Activated T-cell treated with anti-CD3 and anti-CD28 coated beads, Interleukin-2, amount 50 U/mL, for 1 hour (primary cell): ENCODE measurements at regions not wholly inside any gene's neighbourhood (a gene's known extent, or its start where the extent isn't known, plus 50 kb on each side); places are given as distances from the start of the nearest gene placed in this dataset.

ENCODE experiments used
- DNase-seq: peaks from one replicate; pipeline ENCODE4 v3.0.0-alpha.2; 2020

DNA sequence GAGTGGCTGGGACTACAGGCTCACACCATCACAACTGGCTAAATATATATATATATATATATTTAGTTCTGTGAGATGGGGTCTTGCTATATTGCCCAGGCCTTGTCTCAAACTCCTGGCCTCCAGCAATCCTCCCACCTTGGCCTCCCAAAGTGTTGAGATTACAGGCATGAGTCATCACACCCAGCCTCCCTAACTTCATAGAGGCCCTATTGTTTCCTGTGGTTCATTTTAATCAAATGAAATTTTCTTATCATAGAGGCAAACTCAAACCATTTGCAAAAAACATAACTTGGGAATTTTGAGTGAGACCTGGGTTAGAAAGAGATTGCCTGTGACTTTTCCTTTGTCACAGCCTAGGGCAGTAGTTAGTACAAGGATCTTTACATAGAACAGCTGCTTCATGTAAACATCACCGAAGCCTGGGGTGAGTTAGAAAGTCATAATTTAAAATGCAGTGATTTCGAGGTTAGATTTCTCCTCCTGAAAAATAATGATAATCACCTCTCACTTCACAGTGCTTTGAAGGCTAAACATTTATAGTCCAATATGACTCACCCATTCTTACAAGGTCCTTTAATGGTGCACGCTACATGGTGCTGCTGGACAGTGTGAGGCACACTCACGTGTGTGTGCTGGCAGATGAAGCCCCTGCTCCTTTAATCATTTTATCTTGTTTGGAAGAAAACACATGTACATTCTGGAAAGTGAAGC, 188.9 kb downstream of the RHOU start:
- no peak for DNase-seq

DNA sequence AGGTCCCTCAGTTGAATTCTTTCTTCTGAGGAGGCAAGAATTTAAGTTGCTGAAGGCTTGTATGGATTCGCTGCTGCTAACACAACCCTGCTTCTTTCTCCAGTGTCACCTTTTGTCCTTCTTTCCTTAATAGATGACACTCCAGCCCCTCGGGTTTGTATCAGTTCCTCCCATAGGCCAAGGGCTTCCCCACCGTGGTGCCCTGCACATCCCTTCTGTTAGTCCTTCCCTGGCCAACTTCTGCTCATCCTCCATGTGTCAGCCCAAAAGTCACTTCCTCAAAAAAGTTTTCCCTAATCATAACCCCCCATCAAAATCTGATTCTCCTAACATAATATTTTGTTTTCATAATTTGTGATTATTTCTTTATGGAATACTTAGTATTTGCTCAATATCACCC, 190.4 kb downstream of the RHOU start:
- no peak for DNase-seq

DNA sequence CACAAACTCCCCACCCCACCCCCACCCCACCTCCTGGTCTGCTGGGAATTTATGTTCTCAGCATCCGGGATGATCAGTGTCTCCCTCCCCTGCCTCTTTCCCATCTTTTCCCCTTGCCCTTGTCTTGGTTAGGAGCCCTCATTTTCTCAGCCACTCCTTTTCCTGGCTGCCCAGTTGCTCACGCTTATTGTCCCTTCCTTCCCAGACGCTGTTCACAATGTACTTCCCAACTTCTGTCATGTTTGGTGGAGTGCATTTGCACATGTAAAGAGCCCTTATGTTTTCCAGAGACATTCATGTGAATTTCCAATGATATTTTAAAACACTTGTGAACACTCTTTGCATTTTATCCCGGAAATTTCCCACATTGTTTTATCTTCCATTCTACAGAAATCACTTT, 192.1 kb downstream of the RHOU start:
- no peak for DNase-seq

- DNase-seq, result no peak
These were observed 192.9 kb downstream of the RHOU start for GRCh38 chr1:228927946-228928898.

DNA sequence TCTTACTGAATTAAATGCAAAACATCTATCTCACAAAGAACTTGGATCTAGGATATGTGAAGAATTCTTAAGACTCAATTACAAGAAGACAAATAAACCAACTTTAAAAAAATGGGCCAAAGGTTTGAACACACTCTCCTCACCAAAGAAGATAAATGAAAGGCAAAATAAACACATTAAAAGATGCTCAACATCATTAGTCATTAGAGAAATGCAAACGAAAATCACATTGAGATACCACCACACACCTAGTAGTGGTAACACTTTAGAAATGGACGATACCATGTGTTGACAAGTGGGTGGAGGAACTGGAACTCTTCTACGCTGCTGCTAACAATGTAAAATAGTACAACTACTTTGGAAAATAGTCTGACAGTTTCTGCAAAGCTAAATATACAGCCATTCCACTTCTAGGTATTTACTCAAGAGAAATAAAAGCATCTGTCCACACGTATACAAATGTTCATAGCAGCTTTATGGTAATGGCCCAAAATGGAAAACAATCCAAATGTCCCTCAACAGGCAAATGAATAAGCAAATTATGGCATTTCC, 194.3 kb downstream of the RHOU start:
- no peak for DNase-seq

DNA sequence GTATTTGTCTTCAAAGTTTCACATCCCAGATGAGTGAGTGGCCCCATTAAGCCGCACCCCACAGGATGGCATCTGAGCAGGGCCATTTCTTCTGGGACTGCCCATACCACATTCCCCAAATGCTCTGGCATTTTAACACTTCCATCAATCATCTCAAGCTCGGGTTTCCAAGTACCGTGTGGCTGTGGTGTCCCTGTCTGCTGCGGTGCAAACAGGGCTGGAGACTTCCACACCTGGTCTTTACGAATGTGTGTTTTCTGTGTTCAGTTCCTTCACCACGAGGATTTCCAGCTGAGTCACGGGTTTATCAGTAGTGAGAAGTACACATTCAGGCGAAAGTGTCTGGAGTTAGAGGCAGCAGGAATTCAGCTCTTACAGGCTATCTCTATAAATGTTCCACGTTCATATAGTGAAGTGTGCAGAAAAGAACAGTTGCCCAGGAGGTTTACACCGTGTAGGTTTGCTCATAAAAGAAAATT, 195.2 kb downstream of the RHOU start:
- no peak for DNase-seq

GRCh38 chr1:228933753-228934152, 198.5 kb downstream of the RHOU start:
- no peak for DNase-seq

DNA sequence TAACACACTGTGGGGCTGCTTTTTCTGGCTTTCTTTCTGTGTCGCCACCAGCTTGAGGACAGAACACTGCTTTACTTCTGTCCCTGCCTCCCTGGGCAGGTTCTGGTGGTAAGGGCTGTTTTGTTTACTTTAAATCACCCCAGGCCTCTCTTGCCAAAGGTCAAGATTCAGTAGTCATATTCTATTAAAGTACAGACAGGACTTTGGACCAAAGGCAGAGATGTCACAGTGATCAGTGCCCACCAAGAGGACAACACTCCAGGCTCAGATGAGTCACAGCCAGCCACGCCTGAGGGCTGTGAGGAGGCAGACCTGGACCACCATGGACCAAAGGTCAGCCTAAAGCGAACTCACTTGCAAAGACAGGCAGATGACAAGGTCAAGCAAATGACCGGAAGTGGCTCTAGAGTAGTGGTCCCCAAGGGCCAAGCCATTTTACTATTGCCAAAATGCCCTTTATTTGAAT, 200.0 kb downstream of the RHOU start:
- DNase-seq, result no peak

DNA sequence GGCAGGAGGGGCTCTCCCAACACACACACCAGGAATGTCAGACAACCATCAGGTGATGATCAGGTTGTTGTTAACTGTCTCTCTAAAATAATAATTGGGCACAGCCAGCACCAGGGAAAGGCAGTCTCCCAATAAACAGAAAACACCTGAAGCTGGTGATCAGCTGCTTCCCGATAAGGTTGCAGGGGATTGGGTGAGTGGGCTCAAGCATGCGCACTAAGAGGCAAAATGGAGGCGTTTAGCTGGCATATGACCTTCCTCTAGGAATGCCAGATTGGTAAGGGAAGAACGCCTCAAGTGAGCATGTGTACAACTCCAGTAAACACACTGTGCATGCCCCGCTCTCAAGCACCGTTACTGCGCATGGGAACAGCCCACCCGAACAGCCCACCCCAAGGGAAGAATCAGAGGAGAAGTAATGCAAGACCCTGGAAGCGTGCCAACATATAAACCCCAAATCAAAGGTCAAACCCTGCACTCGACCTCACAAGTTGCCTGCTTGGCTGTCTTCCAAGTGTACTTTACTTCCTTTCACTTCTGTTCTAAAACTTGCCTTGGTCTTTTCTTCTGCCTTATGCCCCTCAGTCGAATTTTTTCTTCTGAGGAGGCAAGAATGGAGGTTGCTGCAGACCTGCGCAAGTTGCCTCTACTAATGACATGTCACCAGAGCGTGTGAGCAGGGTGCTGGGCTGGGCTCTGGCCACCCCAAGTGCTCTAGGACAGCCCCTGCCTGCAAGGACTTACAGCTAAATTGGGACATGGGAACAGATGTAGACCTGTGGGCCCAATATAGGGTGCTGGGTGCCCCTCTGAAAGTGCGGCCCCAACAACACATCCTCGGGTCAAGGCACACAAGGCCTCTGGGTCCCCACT, 200.8 kb downstream of the RHOU start:
- DNase-seq, result no peak

DNA sequence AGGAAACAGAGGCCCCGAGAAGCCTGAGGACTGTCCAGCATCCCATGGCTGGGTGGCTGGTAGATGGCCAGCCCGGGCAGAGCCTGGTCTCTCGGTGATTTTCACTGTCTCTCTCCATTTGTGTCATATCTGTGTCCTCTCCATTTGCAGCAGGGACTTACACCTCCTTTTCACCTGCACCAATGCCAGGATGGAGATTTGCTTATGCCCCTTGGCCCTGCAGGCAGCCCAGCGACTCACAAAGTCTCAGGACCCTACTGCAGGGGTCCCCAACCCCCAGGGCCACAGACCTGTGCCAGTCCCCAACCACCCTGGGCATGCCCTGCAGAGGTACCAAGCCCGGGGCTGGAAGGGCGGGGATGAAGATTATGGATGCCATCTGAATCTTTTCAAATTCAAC, 201.6 kb downstream of the RHOU start:
- no peak for DNase-seq

DNA sequence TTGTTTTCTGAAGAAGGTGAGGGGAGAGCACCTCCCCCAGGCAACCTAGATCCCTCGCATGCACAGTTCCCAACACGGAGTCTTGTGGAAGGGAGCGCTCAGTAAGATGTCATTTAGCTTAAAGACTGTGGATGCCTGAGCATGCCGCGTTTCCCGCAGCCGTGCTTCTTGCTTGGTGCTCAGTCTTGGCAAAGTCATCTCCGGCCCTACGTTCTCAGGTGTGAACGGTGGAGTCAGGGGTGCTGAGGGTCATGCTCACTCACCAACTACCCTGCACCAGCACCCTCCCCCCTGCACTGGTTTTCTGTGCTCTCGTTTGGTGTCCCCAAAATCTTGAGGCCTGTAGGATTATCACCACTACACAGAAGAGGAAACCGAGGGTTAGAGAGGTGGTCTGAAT, 202.1 kb downstream of the RHOU start:
- DNase-seq, result no peak

GRCh38 chr1:228937851-228938536, 202.7 kb downstream of the RHOU start:
- DNase-seq, result no peak

DNA sequence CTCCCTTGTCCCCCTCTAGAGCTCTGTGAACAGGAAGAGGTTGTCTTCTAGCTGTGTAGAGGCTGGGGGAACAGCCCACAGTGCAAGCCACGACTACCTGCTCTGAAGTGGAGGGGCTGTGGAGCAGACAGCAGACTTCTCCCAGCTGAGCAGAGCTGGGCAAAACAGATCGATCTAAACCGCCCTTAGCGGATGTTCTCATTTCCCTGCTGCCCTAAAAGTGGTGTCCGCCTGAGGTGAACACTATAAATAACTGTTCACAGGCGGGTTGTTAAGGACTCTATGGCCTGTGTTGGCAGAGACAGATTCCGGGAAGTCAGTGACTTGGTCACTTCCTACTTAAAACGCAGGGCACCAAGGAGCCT, 203.2 kb downstream of the RHOU start:
- peak; percentile 27 for DNase-seq

GRCh38 chr1:228939001-228939691, 203.9 kb downstream of the RHOU start:
- DNase-seq, result no peak

GRCh38 chr1:228939881-228940392, 204.7 kb downstream of the RHOU start:
- no peak for DNase-seq

DNA sequence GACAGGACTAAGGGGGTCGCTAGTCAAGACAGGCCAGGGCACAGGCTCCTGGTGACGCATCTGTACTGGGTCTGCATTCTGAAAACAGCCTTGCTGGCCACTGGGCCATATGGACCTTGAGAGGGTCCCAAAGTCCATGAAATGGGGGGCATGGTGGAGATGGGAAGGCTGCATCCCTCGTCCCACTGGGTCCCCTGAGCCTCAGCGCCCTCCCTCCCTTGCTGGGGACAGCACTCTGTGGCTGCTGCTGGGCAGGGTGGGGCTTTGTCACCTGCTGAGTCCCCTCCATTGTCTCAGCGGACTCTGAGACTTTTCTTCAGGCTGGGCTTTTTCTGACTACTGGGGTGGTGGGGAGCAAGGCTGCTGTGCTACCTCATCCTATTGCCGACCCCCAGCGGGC, 205.2 kb downstream of the RHOU start:
- DNase-seq, result no peak

DNA sequence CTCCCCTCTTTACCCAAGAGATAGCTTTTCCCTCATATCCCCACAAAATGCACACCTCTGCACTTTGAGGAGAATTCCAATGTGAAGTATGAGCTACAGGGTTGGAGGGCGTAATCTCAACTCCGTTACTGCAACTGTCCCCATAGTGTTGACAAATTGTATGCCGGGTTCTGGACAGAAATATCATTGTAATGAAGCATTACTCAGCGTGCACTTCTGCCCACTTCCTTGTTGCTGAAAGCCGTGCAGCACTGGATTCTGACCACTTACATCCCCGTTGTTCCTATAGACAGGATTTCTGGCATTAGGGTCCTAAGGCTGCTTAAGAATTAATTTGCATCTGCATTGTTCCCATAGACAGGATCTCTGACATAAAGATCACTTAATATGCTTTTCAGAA, 205.6 kb downstream of the RHOU start:
- DNase-seq, result no peak

GRCh38 chr1:228941666-228942065, 206.4 kb downstream of the RHOU start:
- no peak for DNase-seq

DNA sequence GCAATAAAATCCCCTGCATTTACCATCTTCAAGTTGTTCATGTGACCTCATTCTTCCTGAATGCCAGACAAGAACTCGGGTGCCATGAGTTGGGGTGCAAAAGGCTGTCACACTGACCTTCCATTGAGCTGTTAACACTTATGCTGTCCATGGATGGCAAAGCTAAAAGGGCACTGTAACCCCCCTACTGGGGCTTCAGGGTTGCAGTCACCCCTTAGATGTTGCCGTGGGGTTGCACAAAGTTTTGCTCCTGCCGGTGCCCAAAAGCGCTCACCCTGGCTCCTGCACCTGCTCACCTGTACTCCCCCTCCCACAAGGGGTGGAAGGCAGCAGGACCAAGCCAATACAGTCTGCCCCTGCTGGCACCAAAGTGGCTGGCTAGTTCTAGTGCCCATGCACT, 208.2 kb downstream of the RHOU start:
- DNase-seq, result no peak

- no peak for DNase-seq
These were observed 209.0 kb downstream of the RHOU start for GRCh38 chr1:228944296-228944695.

- no peak for DNase-seq
These were observed 209.7 kb downstream of the RHOU start for GRCh38 chr1:228944935-228945371.
